ENCODE measurements at regions not wholly inside any gene's neighbourhood (a gene's known extent, or its start where the extent isn't known, plus 50 kb on each side); places are given as distances from the start of the nearest gene placed in this dataset.

- Histone ChIP-seq H4K91ac (ENCODE audit: low read length) (no peak overlapping the region), H3K4me1 (ENCODE audit: control insufficient read depth, insufficient read depth, low read depth, low read length) (peaks cover 2% of the 10 kb centered on the region), H3K27ac (ENCODE audit: low read length, poor library complexity, severe bottlenecking) (no peak overlapping the region), H3K36me3 (ENCODE audit: control insufficient read depth in 1 of 2, insufficient read depth in 2 of 2, low read depth in 1 of 2, low read length in 2 of 2) (no peaks in the 10 kb centered on the region), H3K79me1 (replicated peaks; ENCODE audit: low read length, poor library complexity, severe bottlenecking) (no peaks in the 10 kb centered on the region), H2AFZ (ENCODE audit: low read depth, low read length) (no peak overlapping the region), H2BK5ac (ENCODE audit: low read depth, low read length, poor library complexity, severe bottlenecking) (no peak overlapping the region), H3K18ac (ENCODE audit: low read depth in 1 of 2, low read length in 2 of 2) (no peak overlapping the region), H3K14ac (ENCODE audit: low read length in 2 of 2) (no peak overlapping the region), H3K23ac (ENCODE audit: low read length in 2 of 2) (no peak overlapping the region), H3K4ac (ENCODE audit: low read depth in 1 of 2, low read length in 2 of 2) (no peak overlapping the region), H2BK15ac (ENCODE audit: low read depth, poor library complexity, severe bottlenecking) (no peak overlapping the region), H3K9ac (ENCODE audit: low read length) (peak overlapping the region; percentile 27), H3K27me3 (ENCODE audit: control insufficient read depth in 1 of 2, insufficient read depth in 1 of 2, low read length in 2 of 2) (no peaks in the 10 kb centered on the region), H2BK12ac (ENCODE audit: low read length in 2 of 2) (no peak overlapping the region), H3K4me2 (ENCODE audit: low read length, poor library complexity, severe bottlenecking) (no peak overlapping the region), H4K8ac (ENCODE audit: low read length) (no peak overlapping the region), H3K4me3 (ENCODE audit: insufficient read depth in 1 of 2, low read depth in 1 of 2, low read length in 2 of 2) (no peak overlapping the region), H2BK120ac (ENCODE audit: low read depth, low read length) (no peak overlapping the region), H2AK5ac (ENCODE audit: low read length, severe bottlenecking) (no peak overlapping the region), H3K9me3 (ENCODE audit: control insufficient read depth, low read length) (peaks cover 12% of the 10 kb centered on the region)
- WGBS: 100% methylated on average over 1 of the region's 6 CpGs
- peak; percentile 56 for DNase-seq
Measured at GRCh38 chr7:130831817-130832481, 97.9 kb upstream of the KLF14 start.

GRCh38 chr7:130838738-130839137 lies 104.7 kb upstream of the KLF14 start:
- Histone ChIP-seq H3K36me3 (ENCODE audit: control insufficient read depth in 1 of 2, insufficient read depth in 2 of 2, low read depth in 1 of 2, low read length in 2 of 2) (no peaks in the 10 kb centered on the region), H2BK5ac (ENCODE audit: low read depth, low read length, poor library complexity, severe bottlenecking) (no peak overlapping the region), H4K91ac (ENCODE audit: low read length) (no peak overlapping the region), H4K8ac (ENCODE audit: low read length) (no peak overlapping the region), H3K4ac (ENCODE audit: low read depth in 1 of 2, low read length in 2 of 2) (no peak overlapping the region), H3K27ac (ENCODE audit: low read length, poor library complexity, severe bottlenecking) (no peak overlapping the region), H3K14ac (ENCODE audit: low read length in 2 of 2) (no peak overlapping the region), H2AFZ (ENCODE audit: low read depth, low read length) (no peak overlapping the region), H3K4me3 (ENCODE audit: insufficient read depth in 1 of 2, low read depth in 1 of 2, low read length in 2 of 2) (no peak overlapping the region), H2BK15ac (ENCODE audit: low read depth, poor library complexity, severe bottlenecking) (no peak overlapping the region), H3K4me2 (ENCODE audit: low read length, poor library complexity, severe bottlenecking) (no peak overlapping the region), H3K23ac (ENCODE audit: low read length in 2 of 2) (no peak overlapping the region), H3K27me3 (ENCODE audit: control insufficient read depth in 1 of 2, insufficient read depth in 1 of 2, low read length in 2 of 2) (no peaks in the 10 kb centered on the region), H2BK120ac (ENCODE audit: low read depth, low read length) (no peak overlapping the region), H3K9ac (ENCODE audit: low read length) (peak overlapping the region; percentile 82), H3K18ac (ENCODE audit: low read depth in 1 of 2, low read length in 2 of 2) (no peak overlapping the region), H3K4me1 (ENCODE audit: control insufficient read depth, insufficient read depth, low read depth, low read length) (peaks cover 4% of the 10 kb centered on the region), H3K79me1 (replicated peaks; ENCODE audit: low read length, poor library complexity, severe bottlenecking) (no peaks in the 10 kb centered on the region), H2BK12ac (ENCODE audit: low read length in 2 of 2) (no peak overlapping the region), H2AK5ac (ENCODE audit: low read length, severe bottlenecking) (no peak overlapping the region), H3K9me3 (ENCODE audit: control insufficient read depth, low read length) (no peaks in the 10 kb centered on the region)
- WGBS: 0% methylated on average over 1 of the region's 1 CpG
- peak; percentile 96 for DNase-seq

GRCh38 chr7:130840599-130840998 lies 106.6 kb upstream of the KLF14 start:
- no peak overlapping the region for H3K4ac ChIP-seq (ENCODE audit: low read depth in 1 of 2, low read length in 2 of 2)
- peaks cover 7% of the 10 kb centered on the region for H3K4me1 ChIP-seq (ENCODE audit: control insufficient read depth, insufficient read depth, low read depth, low read length)
- H3K27ac ChIP-seq (ENCODE audit: low read length, poor library complexity, severe bottlenecking): no peak overlapping the region
- no peaks in the 10 kb centered on the region for H3K36me3 ChIP-seq (ENCODE audit: control insufficient read depth in 1 of 2, insufficient read depth in 2 of 2, low read depth in 1 of 2, low read length in 2 of 2)
- H4K91ac ChIP-seq (ENCODE audit: low read length): no peak overlapping the region
- peak overlapping the region in 1 of 2 experiments; percentile 3 for H3K18ac ChIP-seq (ENCODE audit: low read depth in 1 of 2, low read length in 2 of 2)
- H4K8ac ChIP-seq (ENCODE audit: low read length): no peak overlapping the region
- H3K14ac ChIP-seq (ENCODE audit: low read length in 2 of 2): no peak overlapping the region
- H2BK15ac ChIP-seq (ENCODE audit: low read depth, poor library complexity, severe bottlenecking): no peak overlapping the region
- no peak overlapping the region for H2AFZ ChIP-seq (ENCODE audit: low read depth, low read length)
- no peak overlapping the region for H3K9ac ChIP-seq (ENCODE audit: low read length)
- H2AK5ac ChIP-seq (ENCODE audit: low read length, severe bottlenecking): no peak overlapping the region
- peak overlapping the region; percentile 3 to 20 for H2BK12ac ChIP-seq (ENCODE audit: low read length in 2 of 2)
- H3K79me1 ChIP-seq (replicated peaks; ENCODE audit: low read length, poor library complexity, severe bottlenecking): no peaks in the 10 kb centered on the region
- H3K23ac ChIP-seq (ENCODE audit: low read length in 2 of 2): no peak overlapping the region
- no peak overlapping the region for H2BK120ac ChIP-seq (ENCODE audit: low read depth, low read length)
- no peak overlapping the region for H3K4me3 ChIP-seq (ENCODE audit: insufficient read depth in 1 of 2, low read depth in 1 of 2, low read length in 2 of 2)
- 100% methylated on average over 2 of the region's 2 CpGs for WGBS
- H3K9me3 ChIP-seq (ENCODE audit: control insufficient read depth, low read length): no peaks in the 10 kb centered on the region
- no peak for DNase-seq
- H2BK5ac ChIP-seq (ENCODE audit: low read depth, low read length, poor library complexity, severe bottlenecking): no peak overlapping the region
- H3K4me2 ChIP-seq (ENCODE audit: low read length, poor library complexity, severe bottlenecking): no peak overlapping the region
- no peaks in the 10 kb centered on the region for H3K27me3 ChIP-seq (ENCODE audit: control insufficient read depth in 1 of 2, insufficient read depth in 1 of 2, low read length in 2 of 2)

- H3K9ac ChIP-seq (ENCODE audit: low read length): no peak overlapping the region
- no peaks in the 10 kb centered on the region for H3K27me3 ChIP-seq (ENCODE audit: control insufficient read depth in 1 of 2, insufficient read depth in 1 of 2, low read length in 2 of 2)
- H3K18ac ChIP-seq (ENCODE audit: low read depth in 1 of 2, low read length in 2 of 2): no peak overlapping the region
- 88% methylated on average over 7 of the region's 7 CpGs for WGBS
- no peak overlapping the region for H4K91ac ChIP-seq (ENCODE audit: low read length)
- no peak for DNase-seq
- no peak overlapping the region for H2BK12ac ChIP-seq (ENCODE audit: low read length in 2 of 2)
- H2AK5ac ChIP-seq (ENCODE audit: low read length, severe bottlenecking): no peak overlapping the region
- no peak overlapping the region for H4K8ac ChIP-seq (ENCODE audit: low read length)
- H3K4me1 ChIP-seq (ENCODE audit: control insufficient read depth, insufficient read depth, low read depth, low read length): peaks cover 8% of the 10 kb centered on the region
- no peak overlapping the region for H3K27ac ChIP-seq (ENCODE audit: low read length, poor library complexity, severe bottlenecking)
- no peaks in the 10 kb centered on the region for H3K36me3 ChIP-seq (ENCODE audit: control insufficient read depth in 1 of 2, insufficient read depth in 2 of 2, low read depth in 1 of 2, low read length in 2 of 2)
- H2BK15ac ChIP-seq (ENCODE audit: low read depth, poor library complexity, severe bottlenecking): no peak overlapping the region
- H3K4me3 ChIP-seq (ENCODE audit: insufficient read depth in 1 of 2, low read depth in 1 of 2, low read length in 2 of 2): no peak overlapping the region
- H3K4ac ChIP-seq (ENCODE audit: low read depth in 1 of 2, low read length in 2 of 2): no peak overlapping the region
- H2BK120ac ChIP-seq (ENCODE audit: low read depth, low read length): no peak overlapping the region
- H2BK5ac ChIP-seq (ENCODE audit: low read depth, low read length, poor library complexity, severe bottlenecking): no peak overlapping the region
- H3K79me1 ChIP-seq (replicated peaks; ENCODE audit: low read length, poor library complexity, severe bottlenecking): no peaks in the 10 kb centered on the region
- H2AFZ ChIP-seq (ENCODE audit: low read depth, low read length): no peak overlapping the region
- H3K9me3 ChIP-seq (ENCODE audit: control insufficient read depth, low read length): no peaks in the 10 kb centered on the region
- H3K23ac ChIP-seq (ENCODE audit: low read length in 2 of 2): no peak overlapping the region
- H3K14ac ChIP-seq (ENCODE audit: low read length in 2 of 2): no peak overlapping the region
- no peak overlapping the region for H3K4me2 ChIP-seq (ENCODE audit: low read length, poor library complexity, severe bottlenecking)
Measured at GRCh38 chr7:130841416-130841815, 107.4 kb upstream of the KLF14 start.

All from mesenchymal stem cell (in vitro differentiated cells and primary cell).